ENCODE measurements at regions not wholly inside any gene's neighbourhood (a gene's known extent, or its start where the extent isn't known, plus 50 kb on each side); places are given as distances from the start of the nearest gene placed in this dataset.
"Not testable (repeated sequence)": the region's sequence is repeated elsewhere in the genome, so short reads cannot be mapped to it uniquely, and the experiment has no call there.

- no peak for DNase-seq (ENCODE audit: low read depth)
Observed at GRCh38 chr1:194816859-194817258, 1630.4 kb upstream of the B3GALT2 start.

- DNase-seq (ENCODE audit: low read depth) = no peak
Observed at GRCh38 chr1:194813096-194813495, 1626.7 kb upstream of the B3GALT2 start.

- DNase-seq (ENCODE audit: low read depth) = no peak
Observed at GRCh38 chr1:194809665-194810064, 1623.3 kb upstream of the B3GALT2 start.

- DNase-seq (ENCODE audit: low read depth) = no peak
Observed at GRCh38 chr1:194809215-194809614, 1622.8 kb upstream of the B3GALT2 start.

- no peak for DNase-seq (ENCODE audit: low read depth)
Observed at GRCh38 chr1:194807530-194808220, 1621.3 kb upstream of the B3GALT2 start.

GRCh38 chr1:194802572-194802971, 1616.2 kb upstream of the B3GALT2 start:
- no peak for DNase-seq (ENCODE audit: low read depth)

GRCh38 chr1:194795917-194796593, 1609.6 kb upstream of the B3GALT2 start:
- DNase-seq (ENCODE audit: low read depth) = no peak

- DNase-seq (ENCODE audit: low read depth) = no peak
Observed at GRCh38 chr1:194787001-194787400, 1600.6 kb upstream of the B3GALT2 start.

GRCh38 chr1:194786027-194786426, 1599.6 kb upstream of the B3GALT2 start:
- DNase-seq (ENCODE audit: low read depth) = no peak

GRCh38 chr1:194776657-194777056, 1590.2 kb upstream of the B3GALT2 start:
- DNase-seq (ENCODE audit: low read depth) = no peak

- no peak for DNase-seq (ENCODE audit: low read depth)
Observed at GRCh38 chr1:194774535-194774934, 1588.1 kb upstream of the B3GALT2 start.

GRCh38 chr1:194755241-194755994, 1569.0 kb upstream of the B3GALT2 start:
- DNase-seq (ENCODE audit: low read depth) = no peak

- DNase-seq (ENCODE audit: low read depth) = not testable (repeated sequence)
Observed at GRCh38 chr1:194738843-194739242, 1552.4 kb upstream of the B3GALT2 start.

GRCh38 chr1:194734970-194735369, 1548.6 kb upstream of the B3GALT2 start:
- no peak for DNase-seq (ENCODE audit: low read depth)

- DNase-seq (ENCODE audit: low read depth) = no peak
Observed at GRCh38 chr1:194731025-194731424, 1544.6 kb upstream of the B3GALT2 start.

- no peak for DNase-seq (ENCODE audit: low read depth)
Observed at GRCh38 chr1:194730304-194730703, 1543.9 kb upstream of the B3GALT2 start.

GRCh38 chr1:194723067-194723466, 1536.7 kb upstream of the B3GALT2 start:
- no peak for DNase-seq (ENCODE audit: low read depth)

- DNase-seq (ENCODE audit: low read depth) = no peak
Observed at GRCh38 chr1:194717941-194718340, 1531.5 kb upstream of the B3GALT2 start.

- no peak for DNase-seq (ENCODE audit: low read depth)
Observed at GRCh38 chr1:194717334-194717733, 1530.9 kb upstream of the B3GALT2 start.

GRCh38 chr1:194710671-194711070, 1524.3 kb upstream of the B3GALT2 start:
- DNase-seq (ENCODE audit: low read depth) = no peak

- DNase-seq (ENCODE audit: low read depth) = no peak
Observed at GRCh38 chr1:194709439-194709838, 1523.0 kb upstream of the B3GALT2 start.

- DNase-seq (ENCODE audit: low read depth) = no peak
Observed at GRCh38 chr1:194707074-194707473, 1520.7 kb upstream of the B3GALT2 start.
